ENCODE measurements at regions not wholly inside any gene's neighbourhood (a gene's known extent, or its start where the extent isn't known, plus 50 kb on each side); places are given as distances from the start of the nearest gene placed in this dataset.

GRCh38 chr18:73973972-73974371 lies 173.7 kb downstream of the FBXO15 start:
- no peak for TF ChIP-seq CTCF (IDR thresholded peaks at IDR 0.05; ENCODE audit: extremely low read depth, missing control alignments)
- no peak for DNase-seq (ENCODE audit: low spot score)

- no peak for TF ChIP-seq CTCF (IDR thresholded peaks at IDR 0.05; ENCODE audit: extremely low read depth, missing control alignments)
- no peak for DNase-seq (ENCODE audit: low spot score)
Observed at GRCh38 chr18:73966954-73967353, 180.7 kb downstream of the FBXO15 start.

GRCh38 chr18:73962256-73962655 lies 185.4 kb downstream of the FBXO15 start:
- DNase-seq (ENCODE audit: low spot score): no peak
- TF ChIP-seq CTCF (IDR thresholded peaks at IDR 0.05; ENCODE audit: extremely low read depth, missing control alignments): no peak

GRCh38 chr18:73961804-73962203 lies 185.8 kb downstream of the FBXO15 start:
- DNase-seq (ENCODE audit: low spot score): no peak
- TF ChIP-seq CTCF (IDR thresholded peaks at IDR 0.05; ENCODE audit: extremely low read depth, missing control alignments): no peak

- DNase-seq (ENCODE audit: low spot score): no peak
- no peak for TF ChIP-seq CTCF (IDR thresholded peaks at IDR 0.05; ENCODE audit: extremely low read depth, missing control alignments)
Observed at GRCh38 chr18:73959352-73959751, 188.3 kb downstream of the FBXO15 start.

- TF ChIP-seq CTCF (IDR thresholded peaks at IDR 0.05; ENCODE audit: extremely low read depth, missing control alignments): no peak
- DNase-seq (ENCODE audit: low spot score): no peak
Observed at GRCh38 chr18:73954268-73954667, 193.4 kb downstream of the FBXO15 start.

GRCh38 chr18:73952296-73952946 lies 195.2 kb downstream of the FBXO15 start:
- no peak for DNase-seq (ENCODE audit: low spot score)
- no peak for TF ChIP-seq CTCF (IDR thresholded peaks at IDR 0.05; ENCODE audit: extremely low read depth, missing control alignments)
